ENCODE measurements at regions not wholly inside any gene's neighbourhood (a gene's known extent, or its start where the extent isn't known, plus 50 kb on each side); places are given as distances from the start of the nearest gene placed in this dataset.
"Not testable (repeated sequence)": the region's sequence is repeated elsewhere in the genome, so short reads cannot be mapped to it uniquely, and the experiment has no call there.

DNA sequence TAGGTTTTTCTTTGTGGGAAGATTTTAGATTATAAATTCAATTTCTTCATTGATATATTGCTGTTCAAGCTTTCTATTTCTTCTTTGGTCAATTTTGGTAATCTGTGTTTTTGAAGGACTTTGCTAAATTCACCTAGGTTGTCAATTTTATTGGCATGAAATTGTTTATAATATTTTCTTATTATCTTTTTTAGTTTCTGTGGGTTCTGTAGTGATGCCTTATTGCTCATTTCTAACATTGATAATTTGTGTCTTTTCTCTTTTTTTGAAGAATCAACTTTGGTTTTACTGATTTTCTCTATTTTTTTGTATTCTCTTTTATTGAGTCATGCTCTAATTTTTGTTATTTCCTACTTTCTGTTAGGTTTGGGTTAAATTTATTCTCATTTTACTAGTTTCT lies 123.2 kb downstream of the ADSS2 start:
- H3K27me3 ChIP-seq, result no peaks in the 10 kb centered on the region; the same call in 1 of the 2 replicates
- H3K36me3 ChIP-seq, result no peaks in the 10 kb centered on the region
- TF ChIP-seq, protein P1, sequence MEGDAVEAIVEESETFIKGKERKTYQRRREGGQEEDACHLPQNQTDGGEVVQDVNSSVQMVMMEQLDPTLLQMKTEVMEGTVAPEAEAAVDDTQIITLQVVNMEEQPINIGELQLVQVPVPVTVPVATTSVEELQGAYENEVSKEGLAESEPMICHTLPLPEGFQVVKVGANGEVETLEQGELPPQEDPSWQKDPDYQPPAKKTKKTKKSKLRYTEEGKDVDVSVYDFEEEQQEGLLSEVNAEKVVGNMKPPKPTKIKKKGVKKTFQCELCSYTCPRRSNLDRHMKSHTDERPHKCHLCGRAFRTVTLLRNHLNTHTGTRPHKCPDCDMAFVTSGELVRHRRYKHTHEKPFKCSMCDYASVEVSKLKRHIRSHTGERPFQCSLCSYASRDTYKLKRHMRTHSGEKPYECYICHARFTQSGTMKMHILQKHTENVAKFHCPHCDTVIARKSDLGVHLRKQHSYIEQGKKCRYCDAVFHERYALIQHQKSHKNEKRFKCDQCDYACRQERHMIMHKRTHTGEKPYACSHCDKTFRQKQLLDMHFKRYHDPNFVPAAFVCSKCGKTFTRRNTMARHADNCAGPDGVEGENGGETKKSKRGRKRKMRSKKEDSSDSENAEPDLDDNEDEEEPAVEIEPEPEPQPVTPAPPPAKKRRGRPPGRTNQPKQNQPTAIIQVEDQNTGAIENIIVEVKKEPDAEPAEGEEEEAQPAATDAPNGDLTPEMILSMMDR (IDR thresholded peaks at IDR 0.05; ENCODE audit: low read depth, low read length), result no peak
- H3K9me3 ChIP-seq, result no peaks in the 10 kb centered on the region
- H3K4me3 ChIP-seq (ENCODE audit: low read depth, low read length), result no peak overlapping the region
- H3K4me1 ChIP-seq, result no peaks in the 10 kb centered on the region; the same call in 1 of the 2 replicates
- DNase-seq, result no peak

DNA sequence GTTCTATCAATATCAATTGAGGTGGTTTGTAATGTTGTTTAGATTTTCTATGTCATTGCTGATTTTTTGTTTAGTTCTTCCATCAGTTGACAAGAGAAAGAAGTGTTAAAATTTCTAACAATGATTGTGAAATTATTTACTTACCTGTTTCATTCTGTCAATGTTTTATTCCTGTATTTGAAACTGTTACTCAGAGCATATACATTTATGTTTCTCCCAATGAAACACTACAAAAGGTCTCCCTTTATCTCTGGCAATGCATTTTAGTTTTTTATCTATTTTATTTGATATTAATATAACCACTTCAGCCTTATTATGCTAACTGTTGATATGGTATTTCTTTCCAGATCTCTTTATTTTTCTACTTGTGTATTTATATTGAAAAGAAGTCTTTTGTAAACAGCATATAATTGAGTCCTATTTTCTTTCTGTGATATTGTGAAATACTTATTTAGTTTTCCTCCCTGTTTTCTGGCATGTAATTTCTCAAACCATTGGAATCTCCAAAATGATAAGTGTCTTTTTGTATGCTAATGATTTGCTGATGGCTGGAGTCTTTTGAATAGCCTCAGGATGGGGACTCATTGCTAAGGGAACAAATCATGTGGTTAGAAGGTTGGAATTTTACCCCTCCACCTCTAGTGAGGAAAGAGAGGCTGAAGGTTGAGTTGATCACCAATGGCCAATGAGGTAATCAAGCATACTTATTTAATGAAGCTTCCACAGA lies 122.0 kb downstream of the ADSS2 start:
- TF ChIP-seq, protein P1 (IDR thresholded peaks at IDR 0.05; ENCODE audit: low read depth, low read length), result no peak
- H3K4me1 ChIP-seq, result no peaks in the 10 kb centered on the region; the same call in 1 of the 2 replicates
- no peak overlapping the region for H3K4me3 ChIP-seq (ENCODE audit: low read depth, low read length)
- no peaks in the 10 kb centered on the region; the same call in 1 of the 2 replicates for H3K27me3 ChIP-seq
- no peaks in the 10 kb centered on the region for H3K9me3 ChIP-seq
- H3K36me3 ChIP-seq, result no peaks in the 10 kb centered on the region
- no peak for DNase-seq

DNA sequence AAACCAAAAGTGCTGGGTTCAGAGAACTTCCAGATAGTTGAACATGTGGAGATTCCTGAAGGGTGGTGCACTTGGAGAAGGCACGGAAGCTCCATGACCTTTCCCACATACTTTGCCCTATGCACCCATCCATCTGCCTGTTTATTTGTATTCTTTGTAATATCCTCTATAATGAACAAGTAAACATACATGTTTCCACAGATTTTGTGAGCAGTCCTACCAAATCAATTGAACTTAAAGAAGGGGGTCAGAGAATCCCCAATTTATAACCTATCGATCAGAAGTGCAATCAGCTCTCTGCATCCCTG lies 121.4 kb downstream of the ADSS2 start:
- Histone ChIP-seq H3K9me3 (no peaks in the 10 kb centered on the region), H3K4me3 (ENCODE audit: low read depth, low read length) (no peak overlapping the region), H3K36me3 (no peaks in the 10 kb centered on the region), H3K27me3 (no peaks in the 10 kb centered on the region; the same call in 1 of the 2 replicates), H3K4me1 (no peaks in the 10 kb centered on the region; the same call in 1 of the 2 replicates)
- TF ChIP-seq, protein P1 (IDR thresholded peaks at IDR 0.05; ENCODE audit: low read depth, low read length), result no peak
- no peak for DNase-seq

DNA sequence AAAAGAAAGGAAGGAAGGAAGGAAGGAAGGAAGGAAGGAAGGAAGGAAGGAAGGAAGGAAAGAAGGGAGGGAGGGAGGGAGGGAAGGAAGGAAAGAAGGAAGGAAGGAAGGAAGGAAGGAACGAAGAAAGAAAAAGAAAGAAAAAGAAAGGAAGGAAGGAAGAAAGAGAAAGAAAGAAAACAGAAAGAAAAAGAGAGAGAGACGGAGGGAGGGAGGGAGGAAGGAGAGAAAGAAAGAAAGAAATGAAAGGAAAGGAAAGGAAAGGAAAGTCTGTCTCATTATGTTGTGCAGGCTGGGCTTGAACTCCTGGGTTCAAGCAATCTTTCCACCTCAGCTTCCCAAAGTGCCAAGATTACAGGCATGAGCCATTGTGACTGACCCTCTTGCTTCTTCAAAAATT lies 118.9 kb downstream of the ADSS2 start:
- H3K9me3 ChIP-seq; H3K27me3 ChIP-seq; DNase-seq; H3K4me1 ChIP-seq; H3K4me3 ChIP-seq (ENCODE audit: low read depth, low read length); H3K36me3 ChIP-seq: not testable (repeated sequence)

DNA sequence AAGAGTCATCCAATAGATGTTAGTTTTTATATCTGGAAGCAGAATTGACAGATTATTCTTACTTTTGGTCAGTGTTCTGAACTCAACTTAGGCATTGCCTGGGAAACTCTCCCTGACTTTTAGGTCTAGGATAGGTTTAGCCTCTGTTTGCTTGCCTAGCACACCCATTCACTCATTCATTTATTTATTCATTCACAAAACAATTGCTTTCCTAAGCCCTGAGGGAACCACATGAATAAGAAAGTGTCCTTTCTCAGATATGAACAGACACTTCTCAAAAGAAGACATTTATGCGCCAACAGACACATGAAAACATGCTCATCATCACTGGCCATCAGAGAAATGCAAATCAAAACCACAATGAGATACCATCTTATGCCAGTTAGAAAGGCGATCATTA lies 117.4 kb downstream of the ADSS2 start:
- H3K9me3 ChIP-seq; H3K4me1 ChIP-seq; H3K36me3 ChIP-seq; H3K4me3 ChIP-seq (ENCODE audit: low read depth, low read length); H3K27me3 ChIP-seq; DNase-seq: not testable (repeated sequence)

DNA sequence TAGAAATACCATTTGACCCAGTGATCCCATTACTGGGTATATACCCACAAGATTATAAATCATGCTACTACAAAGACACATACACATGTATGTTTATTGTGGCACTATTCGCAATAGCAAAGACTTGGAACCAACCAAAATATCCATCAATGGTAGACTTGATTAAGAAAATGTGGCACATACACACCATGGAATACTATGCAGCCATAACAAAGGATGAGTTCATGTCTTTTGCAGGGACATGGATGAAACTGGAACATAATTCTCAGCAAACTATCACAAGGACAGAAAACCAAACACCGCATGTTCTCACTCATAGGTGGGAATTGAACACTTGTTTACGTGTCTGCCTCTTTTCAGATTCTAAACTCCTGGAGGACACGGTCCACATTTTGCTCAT lies 116.9 kb downstream of the ADSS2 start:
- not testable (repeated sequence) for H3K36me3 ChIP-seq; H3K4me1 ChIP-seq; H3K9me3 ChIP-seq; H3K4me3 ChIP-seq (ENCODE audit: low read depth, low read length); DNase-seq; H3K27me3 ChIP-seq

DNA sequence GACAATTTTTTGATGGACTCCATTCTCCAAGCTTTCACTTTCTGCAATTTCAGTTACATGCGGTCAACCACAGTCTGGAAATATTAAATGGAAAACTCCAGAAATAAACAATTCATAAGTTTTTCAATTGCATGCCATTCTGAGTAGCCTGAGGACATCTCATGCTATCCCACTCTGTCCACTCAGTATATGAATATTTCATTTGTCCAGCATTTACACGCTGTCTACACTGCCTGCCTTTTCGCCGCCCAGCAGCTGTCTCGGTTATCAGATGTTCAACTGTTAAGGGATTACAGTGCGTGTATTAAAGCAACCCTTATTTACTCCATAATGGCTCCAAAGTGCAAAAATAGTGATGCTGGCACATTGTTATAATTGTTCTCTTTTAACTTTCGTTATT lies 116.3 kb downstream of the ADSS2 start:
- H3K4me1 ChIP-seq, result no peaks in the 10 kb centered on the region; the same call in 1 of the 2 replicates
- no peaks in the 10 kb centered on the region for H3K36me3 ChIP-seq
- no peak overlapping the region for H3K4me3 ChIP-seq (ENCODE audit: low read depth, low read length)
- no peak for DNase-seq
- TF ChIP-seq, protein P1 (IDR thresholded peaks at IDR 0.05; ENCODE audit: low read depth, low read length), result no peak
- H3K9me3 ChIP-seq, result no peaks in the 10 kb centered on the region
- H3K27me3 ChIP-seq, result no peaks in the 10 kb centered on the region; the same call in 1 of the 2 replicates
